Cardiac muscle cell (in vitro differentiated cells and primary cell): ENCODE measurements at regions not wholly inside any gene's neighbourhood (a gene's known extent, or its start where the extent isn't known, plus 50 kb on each side); places are given as distances from the start of the nearest gene placed in this dataset.

Source experiments
- DNase-seq, 2 donors: peaks; one replicate each; pipeline versions ENCODE4 v3.0.0 to v3.0.0-alpha.2; 2010 to 2017; ENCODE audit warnings: low read depth in 1 of 2, low spot score in 1 of 2
- H3K27ac ChIP-seq: fragments of 200-600 bp; sonication (generic); 2 replicates; pipeline ENCODE4 v1.5.1; 2016
- H3K27me3 ChIP-seq: fragments of 200-600 bp; sonication (generic); 2 replicates; pipeline ENCODE4 v1.6.0; 2016; ENCODE audit warnings: control low read depth
- H3K36me3 ChIP-seq: fragments of 200-600 bp; sonication (generic); 2 replicates; pipeline ENCODE4 v1.5.1; 2016; ENCODE audit warnings: control low read depth
- H3K4me1 ChIP-seq: fragments of 200-600 bp; sonication (generic); 2 replicates; pipeline ENCODE4 v1.8.1; 2017; ENCODE audit warnings: low read depth, mild to moderate bottlenecking, mixed run types
- H3K4me3 ChIP-seq: fragments of 200-600 bp; sonication (generic); 2 replicates; pipeline ENCODE4 v1.5.1; 2016; ENCODE audit warnings: mild to moderate bottlenecking
- H3K9me3 ChIP-seq: fragments of 200-600 bp; sonication (generic); 2 replicates; pipeline ENCODE4 v1.5.1; 2017; ENCODE audit warnings: low read depth, mild to moderate bottlenecking, control low read depth
- TF ChIP-seq, protein P1 (sequence below): IDR thresholded peaks from 2 replicates; pipeline ENCODE4 v1.5.1; 2012; ENCODE audit warnings: low read depth, mild to moderate bottlenecking, low read length

DNA sequence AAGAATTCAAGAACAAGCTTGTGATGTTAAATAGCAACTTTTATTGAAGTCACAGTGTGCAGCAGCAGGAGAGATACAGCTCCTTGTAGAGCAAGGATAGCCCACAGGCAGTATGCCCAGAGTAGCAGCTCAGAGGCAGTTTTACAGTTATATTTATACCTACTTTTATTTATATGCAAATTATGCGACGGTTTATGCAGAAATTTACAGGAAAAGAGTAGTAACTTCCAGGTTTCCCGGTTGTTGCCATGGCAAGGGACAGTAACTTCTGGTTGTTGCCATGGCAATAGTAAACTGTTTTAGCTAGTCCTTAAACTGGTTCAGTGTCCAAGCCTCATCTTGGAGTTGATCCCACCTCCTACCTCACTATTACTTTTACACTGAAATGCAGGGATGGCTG lies 344.6 kb upstream of the LYPLAL1 start:
- peaks cover 12% of the 10 kb centered on the region for H3K4me1 ChIP-seq
- no peak overlapping the region for H3K4me3 ChIP-seq
- peaks cover 3% of the 10 kb centered on the region for H3K9me3 ChIP-seq
- no peak overlapping the region for H3K27ac ChIP-seq
- DNase-seq: no peak
- TF ChIP-seq, protein P1, sequence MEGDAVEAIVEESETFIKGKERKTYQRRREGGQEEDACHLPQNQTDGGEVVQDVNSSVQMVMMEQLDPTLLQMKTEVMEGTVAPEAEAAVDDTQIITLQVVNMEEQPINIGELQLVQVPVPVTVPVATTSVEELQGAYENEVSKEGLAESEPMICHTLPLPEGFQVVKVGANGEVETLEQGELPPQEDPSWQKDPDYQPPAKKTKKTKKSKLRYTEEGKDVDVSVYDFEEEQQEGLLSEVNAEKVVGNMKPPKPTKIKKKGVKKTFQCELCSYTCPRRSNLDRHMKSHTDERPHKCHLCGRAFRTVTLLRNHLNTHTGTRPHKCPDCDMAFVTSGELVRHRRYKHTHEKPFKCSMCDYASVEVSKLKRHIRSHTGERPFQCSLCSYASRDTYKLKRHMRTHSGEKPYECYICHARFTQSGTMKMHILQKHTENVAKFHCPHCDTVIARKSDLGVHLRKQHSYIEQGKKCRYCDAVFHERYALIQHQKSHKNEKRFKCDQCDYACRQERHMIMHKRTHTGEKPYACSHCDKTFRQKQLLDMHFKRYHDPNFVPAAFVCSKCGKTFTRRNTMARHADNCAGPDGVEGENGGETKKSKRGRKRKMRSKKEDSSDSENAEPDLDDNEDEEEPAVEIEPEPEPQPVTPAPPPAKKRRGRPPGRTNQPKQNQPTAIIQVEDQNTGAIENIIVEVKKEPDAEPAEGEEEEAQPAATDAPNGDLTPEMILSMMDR: no peak
- no peaks in the 10 kb centered on the region for H3K27me3 ChIP-seq
- no peaks in the 10 kb centered on the region for H3K36me3 ChIP-seq

DNA sequence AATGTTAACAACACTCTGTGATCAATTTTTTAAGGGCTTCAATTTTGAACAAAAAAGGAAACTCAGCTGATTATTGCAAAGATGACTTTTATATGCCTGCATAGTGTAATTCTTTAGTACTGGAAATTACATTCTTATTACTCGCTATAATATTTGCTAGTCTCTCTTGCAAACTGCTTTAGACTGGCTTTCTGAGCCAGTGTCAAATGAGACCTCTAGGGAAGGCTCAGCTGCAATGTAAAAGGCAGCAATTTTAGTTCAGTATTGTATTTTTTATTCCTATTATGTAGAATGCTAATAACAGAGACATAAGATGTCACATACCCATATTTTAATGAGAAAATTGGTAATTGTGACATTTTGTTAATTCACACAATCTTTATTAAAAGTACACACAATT lies 338.1 kb upstream of the LYPLAL1 start:
- H3K36me3 ChIP-seq: no peaks in the 10 kb centered on the region
- peaks cover 12% of the 10 kb centered on the region for H3K4me1 ChIP-seq
- DNase-seq: no peak
- H3K27ac ChIP-seq: no peak overlapping the region
- no peaks in the 10 kb centered on the region for H3K27me3 ChIP-seq
- TF ChIP-seq, protein P1: no peak
- no peak overlapping the region for H3K4me3 ChIP-seq
- no peaks in the 10 kb centered on the region for H3K9me3 ChIP-seq

DNA sequence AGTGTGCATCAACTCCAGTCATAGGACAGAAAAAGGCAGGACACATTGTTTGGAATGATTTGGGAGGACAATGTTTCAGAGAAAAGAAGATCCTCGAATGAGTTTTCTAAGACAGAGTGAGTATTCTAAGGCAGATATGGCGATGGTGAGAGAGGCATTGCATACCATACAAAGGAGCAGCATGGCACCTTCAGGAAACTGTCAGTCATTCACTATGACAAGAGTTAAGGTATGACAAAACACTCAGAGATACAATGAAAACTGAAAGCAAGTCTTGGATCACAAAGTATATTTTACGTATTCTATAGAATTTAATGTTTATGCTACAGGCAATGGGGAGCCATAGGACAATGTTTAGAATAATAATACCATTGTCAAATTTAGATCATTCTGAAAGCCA lies 337.4 kb upstream of the LYPLAL1 start:
- Histone ChIP-seq H3K27ac (no peak overlapping the region), H3K9me3 (no peaks in the 10 kb centered on the region), H3K4me3 (no peak overlapping the region), H3K4me1 (peaks cover 12% of the 10 kb centered on the region), H3K36me3 (no peaks in the 10 kb centered on the region), H3K27me3 (no peaks in the 10 kb centered on the region)
- DNase-seq: no peak
- TF ChIP-seq, protein P1: no peak

DNA sequence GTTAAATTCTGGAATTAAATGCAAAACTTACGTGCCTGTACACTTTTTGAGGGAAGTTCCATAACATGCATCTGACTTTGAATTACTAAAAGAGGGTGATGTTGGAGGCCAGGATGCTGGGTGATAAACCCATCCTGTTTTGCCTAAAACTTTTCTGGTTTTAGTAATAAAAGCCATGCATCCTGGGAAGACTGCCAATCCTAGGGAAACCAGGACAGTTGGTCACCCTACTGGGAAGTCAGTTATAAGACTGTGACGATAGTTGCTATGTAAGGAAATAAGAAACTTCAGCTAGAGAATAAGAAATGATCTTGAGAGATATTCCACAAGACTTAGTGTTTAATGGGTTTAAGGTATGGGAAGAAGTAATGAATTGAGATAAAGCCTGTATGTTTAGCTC lies 336.6 kb upstream of the LYPLAL1 start:
- no peaks in the 10 kb centered on the region for H3K9me3 ChIP-seq
- no peaks in the 10 kb centered on the region for H3K27me3 ChIP-seq
- no peak overlapping the region for H3K27ac ChIP-seq
- H3K36me3 ChIP-seq: no peaks in the 10 kb centered on the region
- H3K4me3 ChIP-seq: no peak overlapping the region
- DNase-seq: peak in 1 of 2 donors; percentile 32
- peaks cover 12% of the 10 kb centered on the region for H3K4me1 ChIP-seq
- TF ChIP-seq, protein P1: no peak

DNA sequence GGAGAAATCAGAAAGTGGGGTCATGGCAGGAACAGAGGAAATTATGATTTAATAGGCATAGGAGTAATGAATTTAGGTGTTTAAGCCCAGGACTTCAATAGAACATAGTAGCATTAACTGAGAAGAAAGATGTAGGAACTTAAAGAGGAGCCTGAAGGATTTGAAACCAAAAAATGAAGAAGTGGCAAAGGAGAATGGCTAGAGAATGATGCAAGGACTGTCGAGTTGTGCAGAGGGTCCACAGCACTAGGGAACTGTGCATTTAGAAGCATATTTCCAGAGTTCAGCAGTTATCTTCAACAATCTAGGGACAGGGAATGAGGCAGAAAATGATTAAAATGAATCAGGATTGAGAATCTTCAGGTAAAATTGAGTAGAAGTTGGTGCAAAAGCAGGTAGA lies 328.1 kb upstream of the LYPLAL1 start:
- no peaks in the 10 kb centered on the region for H3K4me1 ChIP-seq
- no peak overlapping the region for H3K27ac ChIP-seq
- no peak overlapping the region for H3K4me3 ChIP-seq
- no peaks in the 10 kb centered on the region for H3K27me3 ChIP-seq
- no peaks in the 10 kb centered on the region for H3K9me3 ChIP-seq
- TF ChIP-seq, protein P1: no peak
- DNase-seq: no peak
- H3K36me3 ChIP-seq: no peaks in the 10 kb centered on the region

DNA sequence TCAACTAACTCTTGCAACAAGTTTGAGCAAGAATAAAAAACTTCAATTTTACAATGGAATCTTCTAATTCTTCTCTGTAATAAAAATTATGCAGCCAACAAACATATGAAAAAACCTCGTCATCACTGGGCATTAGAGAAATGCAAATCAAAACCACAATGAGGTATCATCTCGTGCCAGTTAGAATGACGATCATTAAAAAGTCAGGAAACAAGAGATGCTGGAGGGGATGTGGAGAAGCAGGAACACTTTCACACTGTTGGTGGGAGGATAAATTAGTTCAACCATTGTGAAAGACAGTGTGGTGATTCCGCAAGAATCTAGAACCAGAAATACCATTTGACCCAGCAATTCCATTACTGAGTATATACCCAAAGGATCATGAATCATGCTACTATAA lies 327.5 kb upstream of the LYPLAL1 start:
- no peaks in the 10 kb centered on the region for H3K9me3 ChIP-seq
- H3K27me3 ChIP-seq: no peaks in the 10 kb centered on the region
- H3K27ac ChIP-seq: no peak overlapping the region
- no peak overlapping the region for H3K4me3 ChIP-seq
- H3K36me3 ChIP-seq: no peaks in the 10 kb centered on the region
- TF ChIP-seq, protein P1: no peak
- no peaks in the 10 kb centered on the region for H3K4me1 ChIP-seq
- DNase-seq: no peak
